GM11168 (cell line): ENCODE measurements at regions not wholly inside any gene's neighbourhood (a gene's known extent, or its start where the extent isn't known, plus 50 kb on each side); places are given as distances from the start of the nearest gene placed in this dataset.
"Not testable (repeated sequence)": the region's sequence is repeated elsewhere in the genome, so short reads cannot be mapped to it uniquely, and the experiment has no call there.

Source experiments
- in situ Hi-C: fragments of 300-500 bp; cut with MboI; formaldehyde crosslinking; loops from one replicate; pipeline ENCODE4 v1.12.0; 2022; ENCODE audit warnings: low sequenced_read_pairs; ENCODE audit not compliant: unreplicated experiment

DNA sequence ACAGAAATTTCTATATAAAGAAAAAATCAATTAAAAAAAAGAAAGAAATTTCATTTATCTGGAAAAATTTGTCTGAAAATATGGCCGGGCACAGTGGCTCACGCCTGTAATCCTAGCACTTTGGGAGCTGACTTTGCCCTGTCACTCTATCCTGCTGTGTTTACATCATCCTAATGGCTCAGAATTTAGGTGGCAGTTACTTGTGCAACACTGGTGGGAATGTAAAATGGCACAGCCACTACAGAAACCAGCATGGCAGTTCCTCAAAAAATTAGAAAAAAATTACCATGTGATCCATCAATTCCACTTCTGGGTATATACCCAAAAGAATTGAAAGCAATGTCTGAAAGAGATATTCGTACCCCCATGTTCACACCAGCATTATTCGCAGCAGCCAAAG, 405.2 kb upstream of the AUTS2 start:
- in situ Hi-C loops, result no loop called here

DNA sequence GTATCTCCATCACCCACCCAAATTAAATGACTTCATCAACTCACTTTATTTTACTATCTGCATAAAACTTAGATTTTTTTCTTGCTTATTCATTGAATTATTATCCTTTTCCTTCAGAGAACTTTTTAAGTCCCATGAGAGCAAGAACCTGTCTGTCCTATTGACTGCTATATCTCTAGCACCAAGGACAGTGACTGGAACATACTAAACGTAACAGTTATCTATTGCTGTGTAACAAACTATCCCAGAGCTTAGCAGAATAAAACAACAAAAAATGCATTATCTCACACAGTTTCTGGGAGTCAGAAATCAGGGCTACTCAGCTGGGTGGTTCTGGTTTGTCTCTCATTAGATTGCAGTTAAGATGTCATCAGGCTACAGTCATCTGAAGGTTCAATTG, 401.7 kb upstream of the AUTS2 start:
- in situ Hi-C loops, result no loop called here

DNA sequence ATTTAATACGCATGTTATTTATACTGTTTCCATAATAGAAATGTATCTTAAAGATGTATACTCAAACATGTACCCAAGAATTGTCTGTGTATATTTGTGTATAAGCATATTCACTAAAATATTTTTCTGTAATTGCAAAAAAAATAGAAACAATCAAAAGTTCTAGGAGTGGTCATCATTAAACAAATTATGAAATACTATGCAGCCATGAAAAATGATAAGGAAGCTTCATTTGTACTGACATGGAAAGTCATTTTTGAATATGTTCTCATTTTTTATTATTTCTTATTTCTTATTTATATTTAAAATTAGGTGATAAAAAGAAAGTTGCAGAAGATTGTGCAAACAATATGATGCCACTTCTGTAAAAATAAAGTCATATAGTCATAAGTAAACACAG, 400.0 kb upstream of the AUTS2 start:
- in situ Hi-C loops, result no loop called here

DNA sequence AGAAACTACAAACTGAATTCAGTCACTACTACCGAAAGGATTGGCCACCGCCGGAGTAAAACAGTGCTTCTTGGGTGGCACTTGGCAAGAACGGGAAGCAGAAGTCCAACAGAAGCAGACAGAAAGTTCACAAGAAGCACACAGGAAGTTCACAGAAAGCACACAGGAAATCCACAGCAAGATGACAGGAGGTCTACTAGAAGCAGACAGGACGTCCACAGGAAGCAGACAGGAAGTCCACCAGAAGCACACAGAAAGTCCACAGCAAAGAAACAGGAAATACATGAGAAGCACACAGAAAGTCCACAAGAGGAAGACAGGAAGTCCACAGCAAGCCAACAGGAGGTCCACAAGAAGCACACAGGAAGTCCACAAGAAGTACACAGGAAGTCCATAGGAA, 399.2 kb upstream of the AUTS2 start:
- in situ Hi-C loops, result no loop called here

DNA sequence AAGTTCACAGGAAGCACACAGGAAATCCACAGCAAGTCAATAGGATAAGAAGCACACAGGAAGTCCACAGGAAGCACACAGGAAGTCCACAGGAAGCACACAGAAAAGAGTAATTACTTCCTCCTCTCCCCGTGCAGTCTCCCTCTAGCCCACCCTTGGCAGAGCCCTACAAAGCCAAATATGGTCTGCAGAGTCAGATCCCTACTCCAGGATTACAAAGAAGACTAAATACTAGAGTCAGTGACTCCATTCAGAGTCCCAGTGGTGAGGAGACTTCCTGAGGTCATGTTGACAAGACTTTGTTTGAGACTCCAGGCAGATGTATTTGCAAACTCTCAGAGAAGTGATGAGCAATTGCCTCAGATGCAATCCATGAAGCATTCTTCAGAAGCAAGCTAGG, 398.6 kb upstream of the AUTS2 start:
- in situ Hi-C loops, result no loop called here

DNA sequence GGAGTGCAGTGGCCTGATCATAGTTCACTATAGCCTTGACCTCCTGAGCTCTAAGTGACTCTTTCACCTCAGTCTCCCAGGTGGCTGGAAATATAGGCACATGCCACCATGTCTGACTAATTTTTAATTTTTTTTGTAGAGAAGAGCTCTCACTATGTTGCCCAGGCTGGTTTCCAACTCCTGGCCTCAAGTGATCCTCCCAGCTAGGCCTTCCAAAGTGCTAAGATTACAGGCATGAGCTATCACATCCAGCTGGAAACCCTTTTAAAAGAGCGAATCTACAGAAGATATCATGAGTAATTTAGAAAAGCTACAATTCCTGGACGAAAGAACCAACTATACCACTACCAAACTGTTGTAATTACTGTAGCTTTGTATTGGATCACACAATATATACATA, 394.4 kb upstream of the AUTS2 start:
- in situ Hi-C loops, result no loop called here

DNA sequence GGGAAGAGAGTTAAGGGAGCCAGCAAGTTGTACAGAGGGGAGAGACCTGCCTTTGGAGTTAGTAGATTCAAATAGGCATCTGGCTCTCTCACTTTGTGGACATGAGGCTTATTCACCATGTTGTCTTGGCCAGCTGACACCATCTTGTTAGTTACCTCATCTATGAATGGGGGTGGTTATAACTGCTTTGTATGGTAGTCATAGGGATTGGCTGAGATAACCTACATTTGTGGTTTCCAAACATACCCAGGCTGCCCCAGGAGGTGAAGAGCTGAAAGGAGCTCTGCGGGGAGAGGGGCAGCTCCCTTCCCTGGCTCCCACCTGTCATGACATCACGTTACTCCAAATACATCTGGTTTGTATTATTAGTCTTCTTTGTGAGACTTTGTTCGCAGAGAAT, 393.3 kb upstream of the AUTS2 start:
- in situ Hi-C loops, result no loop called here

DNA sequence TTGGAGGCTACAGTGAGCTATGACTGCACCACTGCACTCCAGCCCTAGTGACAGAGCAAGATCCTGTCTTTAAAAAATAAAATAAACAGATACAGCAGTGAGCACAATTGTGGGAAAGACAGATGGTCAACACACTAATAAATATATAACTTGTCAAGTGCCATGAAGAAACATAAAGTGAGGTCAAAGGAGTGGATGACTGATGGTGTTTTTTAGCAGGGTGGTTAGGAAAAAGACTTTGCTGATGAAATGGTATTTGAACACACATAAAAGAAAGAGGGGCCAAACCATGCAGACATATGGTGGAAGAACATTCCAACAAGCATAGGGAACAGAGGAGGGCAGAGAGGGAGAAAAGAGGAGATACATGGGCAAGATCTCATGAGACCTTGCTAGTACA, 392.7 kb upstream of the AUTS2 start:
- in situ Hi-C loops, result no loop called here

DNA sequence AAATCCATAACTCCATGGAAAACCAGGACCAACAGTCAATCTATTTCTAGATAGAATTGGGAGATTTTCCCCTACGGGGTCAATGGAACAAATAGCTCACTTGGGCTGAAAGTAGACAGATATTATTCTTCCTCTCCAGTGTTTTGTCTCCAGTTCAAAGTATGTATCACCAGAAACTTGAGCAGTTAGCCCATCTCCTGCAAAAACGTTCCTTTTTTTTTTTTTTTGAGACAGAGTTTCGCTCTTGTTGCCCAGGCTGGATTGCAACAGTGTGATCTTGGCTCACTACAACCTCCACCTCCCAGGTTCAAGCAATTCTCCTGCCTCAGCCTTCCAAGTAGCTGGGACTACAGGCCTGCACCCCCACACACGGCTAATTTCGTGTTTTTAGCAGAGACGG, 390.0 kb upstream of the AUTS2 start:
- in situ Hi-C loops, result no loop called here

DNA sequence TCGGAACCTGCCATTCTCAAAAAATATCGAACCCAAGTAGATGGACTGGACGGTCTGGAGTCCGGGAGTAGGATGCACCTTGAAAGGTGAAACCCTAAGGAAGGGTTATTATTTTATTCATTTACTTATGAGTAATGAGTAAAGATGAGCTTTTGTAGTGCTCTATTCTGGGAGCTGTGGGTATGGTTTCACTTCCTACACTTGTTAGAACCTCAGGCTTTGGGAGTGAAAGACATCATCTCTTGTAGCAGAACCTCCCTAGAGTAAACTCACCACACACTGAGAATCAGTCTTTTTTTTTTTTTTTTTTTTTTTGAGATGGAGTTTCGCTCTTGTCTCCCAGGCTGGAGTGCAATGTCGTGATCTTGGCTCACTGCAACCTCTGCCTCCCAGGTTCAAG, 389.4 kb upstream of the AUTS2 start:
- in situ Hi-C loops, result no loop called here

DNA sequence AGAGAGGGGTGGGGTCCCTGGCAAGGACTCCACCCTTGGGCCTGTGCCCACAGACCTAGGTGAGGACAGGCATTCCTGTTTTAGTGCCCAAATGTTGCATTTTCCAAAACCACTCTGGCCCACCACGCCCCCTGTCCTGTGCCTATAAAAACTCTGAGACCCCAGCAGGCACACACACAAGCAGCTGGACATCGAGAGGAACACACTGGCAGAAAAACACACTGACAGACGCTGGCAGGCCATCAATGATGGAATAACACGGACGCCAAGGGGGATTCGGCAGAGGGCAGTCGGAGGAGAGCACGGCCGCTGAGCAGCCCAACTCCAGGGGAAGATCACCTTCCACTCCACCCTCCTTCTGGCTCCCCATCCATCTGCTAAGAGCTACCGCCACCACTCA, 386.9 kb upstream of the AUTS2 start:
- in situ Hi-C loops, result no loop called here

DNA sequence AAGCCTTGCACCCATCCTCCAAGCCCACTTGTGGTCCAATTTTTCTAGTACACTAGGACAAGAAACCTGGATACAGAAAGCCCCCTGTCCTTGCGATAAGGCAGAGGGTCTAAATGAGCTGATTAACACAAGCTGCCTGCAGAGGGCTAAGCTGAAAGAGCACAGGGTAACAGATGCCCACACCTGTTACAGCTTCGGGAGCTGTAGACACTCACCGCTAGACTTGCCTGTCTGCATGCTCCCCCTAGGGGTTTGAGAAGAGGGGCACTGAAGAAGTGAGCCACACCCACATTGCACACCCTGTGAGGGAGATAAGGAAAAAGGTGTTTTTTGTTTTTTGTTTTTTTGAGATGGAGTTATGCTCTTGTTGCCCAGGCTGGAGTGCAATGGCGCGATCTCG, 386.5 kb upstream of the AUTS2 start:
- in situ Hi-C loops, result no loop called here

DNA sequence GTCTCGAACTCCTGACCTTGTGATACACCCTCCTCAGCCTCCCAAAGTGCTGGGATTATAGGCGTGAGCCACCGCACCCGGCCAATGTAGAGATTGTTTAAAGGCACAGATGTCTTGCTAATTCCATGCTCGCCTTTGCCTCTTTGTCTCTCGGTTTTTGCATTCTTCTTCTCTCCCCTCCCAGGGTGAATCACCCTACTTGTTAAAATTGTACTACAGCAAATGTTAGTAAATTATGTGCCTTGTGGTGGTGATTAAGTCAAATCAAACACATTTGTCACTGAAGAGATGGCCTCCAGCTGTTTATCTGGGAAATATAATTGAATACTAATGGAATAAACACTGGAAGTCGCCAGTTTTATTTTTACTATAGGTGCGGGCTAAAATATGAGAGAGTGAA, 384.4 kb upstream of the AUTS2 start:
- in situ Hi-C loops, result no loop called here

DNA sequence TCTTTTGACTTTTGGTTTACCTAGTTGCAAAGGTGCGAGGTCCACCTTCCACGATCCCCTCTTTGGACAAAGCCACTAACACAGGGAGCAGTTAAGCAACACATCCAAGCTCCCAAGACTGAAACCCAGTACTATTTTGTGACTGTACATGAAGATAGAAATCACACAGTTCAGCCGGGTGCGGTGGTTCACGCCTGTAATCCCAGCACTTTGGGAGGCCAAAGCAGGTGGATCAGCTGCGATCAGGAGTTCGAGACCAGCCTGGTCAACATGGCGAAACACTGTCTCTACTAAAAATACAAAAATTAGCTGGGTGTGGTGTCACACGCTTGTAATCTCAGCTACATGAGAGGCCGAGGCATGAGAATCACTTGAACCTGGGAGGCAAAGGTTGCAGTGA, 382.8 kb upstream of the AUTS2 start:
- in situ Hi-C loops, result not testable (repeated sequence)

DNA sequence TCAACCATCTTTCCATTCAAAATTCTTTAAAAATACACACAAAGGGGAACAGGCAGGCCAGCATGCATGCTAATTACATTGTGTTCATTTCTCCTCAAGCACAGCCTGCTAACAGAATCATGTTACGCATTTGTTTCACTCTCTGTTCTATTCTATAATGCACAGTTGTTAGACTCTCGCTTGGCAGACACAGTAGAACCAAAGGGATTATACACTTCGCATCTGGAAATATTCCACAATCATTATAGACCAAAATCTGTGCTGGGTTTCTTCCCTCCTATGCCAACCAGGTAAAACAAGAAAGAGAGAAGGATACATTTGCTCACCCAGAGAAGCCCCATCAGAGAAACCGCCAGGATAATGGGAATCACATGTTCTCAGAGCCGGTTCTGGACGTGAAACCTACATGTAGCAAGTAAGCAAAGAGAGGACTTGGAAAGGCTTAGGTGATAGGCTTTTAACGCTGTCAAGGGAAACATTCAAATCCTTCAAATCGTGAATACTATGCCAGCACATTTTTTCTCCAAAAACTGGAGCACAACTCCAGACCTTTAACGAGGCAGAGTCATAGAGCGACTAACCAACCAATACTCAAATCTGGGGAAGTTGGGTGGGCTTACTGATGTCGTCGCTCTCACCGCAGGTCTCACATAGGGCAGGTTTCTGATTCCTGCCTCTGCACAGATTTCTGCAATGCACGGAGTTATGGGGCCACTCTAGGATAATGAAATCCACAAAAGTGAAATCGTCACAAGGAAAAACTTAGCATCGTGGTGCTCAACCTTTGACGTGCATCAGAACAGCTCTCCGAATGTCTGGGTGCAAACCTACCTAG, 380.5 kb upstream of the AUTS2 start:
- in situ Hi-C loops, result no loop called here

DNA sequence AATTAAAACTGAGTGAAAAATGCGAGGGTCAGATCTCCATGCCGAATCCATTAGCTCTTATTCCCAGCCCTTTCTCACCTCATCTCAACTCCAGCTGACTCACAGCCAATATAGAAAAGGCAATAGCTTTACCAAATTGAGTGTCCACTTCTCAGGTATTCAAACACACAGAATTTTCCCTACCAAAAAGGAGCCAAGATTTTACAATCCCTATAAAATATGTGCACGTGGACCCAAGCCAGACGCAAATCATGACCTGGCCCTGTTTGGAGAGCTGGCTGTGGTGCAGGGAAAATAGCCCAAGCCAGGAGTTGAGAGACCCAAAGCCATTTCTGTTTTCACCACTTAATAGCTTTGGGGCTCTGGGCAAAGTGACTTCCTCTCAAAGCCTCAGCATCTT, 379.7 kb upstream of the AUTS2 start:
- in situ Hi-C loops, result no loop called here

DNA sequence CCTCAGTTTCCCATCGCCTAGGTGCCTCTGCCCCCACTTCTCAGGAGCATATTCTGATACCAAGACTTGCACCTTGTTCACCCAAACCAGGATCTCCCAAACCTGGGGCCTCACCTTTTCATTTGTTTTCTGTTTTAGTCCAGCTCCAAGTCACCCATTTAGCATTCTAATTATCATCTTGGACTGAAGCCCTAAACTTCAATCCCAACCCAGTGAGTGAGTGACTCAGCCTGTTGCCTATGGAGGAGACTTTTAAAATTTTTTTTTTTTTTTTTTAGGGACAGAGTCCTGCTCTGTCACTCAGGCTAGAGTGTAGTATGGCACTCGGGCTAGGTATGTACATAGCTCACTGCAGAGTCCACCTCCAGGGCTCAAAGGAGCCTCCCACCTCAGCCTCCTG, 378.9 kb upstream of the AUTS2 start:
- in situ Hi-C loops, result no loop called here

DNA sequence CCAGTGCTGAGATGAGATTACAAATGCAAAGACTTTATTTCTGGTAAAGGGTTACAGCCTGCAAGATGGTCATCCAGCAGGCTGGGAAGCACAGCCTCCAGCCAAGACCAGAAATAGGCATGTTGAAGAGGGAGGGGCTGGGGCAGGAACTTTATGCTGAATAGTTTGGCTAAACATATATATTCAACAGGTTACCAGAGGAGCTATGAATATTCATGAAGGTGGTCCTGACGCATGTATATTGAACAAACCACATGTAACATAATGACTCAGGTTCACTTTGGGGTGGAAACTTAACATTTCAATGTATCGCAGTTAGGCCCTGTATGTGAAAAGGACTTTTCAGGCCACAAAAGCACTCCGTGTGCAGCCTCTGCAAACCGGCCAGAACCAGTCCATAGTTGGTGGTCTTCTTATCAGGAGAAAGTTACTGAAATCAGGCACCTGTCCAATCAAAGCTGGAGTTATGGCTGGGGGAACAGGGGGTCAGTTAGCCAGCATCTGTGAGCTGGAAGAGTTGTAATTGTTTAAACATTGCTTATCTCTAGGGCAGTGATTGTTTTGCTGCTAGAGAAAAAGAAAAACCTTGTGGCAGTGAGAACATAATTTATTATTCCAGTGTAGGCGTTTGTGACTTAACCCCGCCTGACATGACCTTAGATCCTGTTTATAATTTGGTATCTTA, 372.9 kb upstream of the AUTS2 start:
- in situ Hi-C loops, result no loop called here

DNA sequence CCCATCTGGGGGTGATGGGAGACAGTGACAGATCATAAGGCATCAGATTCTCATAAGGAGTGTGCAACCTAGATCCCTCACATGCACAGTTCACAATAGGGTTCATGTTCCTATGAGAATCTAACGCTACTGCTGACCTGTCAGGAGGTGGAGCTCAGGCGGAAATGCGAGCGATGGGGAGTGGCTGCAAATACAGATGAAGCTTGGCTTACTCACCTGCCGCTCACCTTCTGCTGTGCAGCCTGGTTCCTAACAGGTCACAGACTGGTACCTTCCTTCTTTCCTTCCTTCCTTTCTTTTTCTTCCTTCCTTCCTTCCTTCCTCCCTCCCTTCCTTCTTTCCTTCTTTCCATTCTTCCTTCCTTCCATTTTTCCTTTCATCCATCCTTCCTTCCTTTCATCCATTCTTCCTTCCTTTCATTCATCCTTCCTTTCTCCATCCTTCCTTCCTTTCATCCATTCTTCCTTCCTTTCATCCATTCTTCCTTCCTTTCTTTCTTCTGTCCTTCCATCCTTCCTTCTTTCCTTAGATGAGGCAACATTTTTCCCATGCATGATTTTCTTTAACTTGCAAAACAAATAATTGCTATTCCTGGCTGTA, 370.0 kb upstream of the AUTS2 start:
- in situ Hi-C loops, result no loop called here

DNA sequence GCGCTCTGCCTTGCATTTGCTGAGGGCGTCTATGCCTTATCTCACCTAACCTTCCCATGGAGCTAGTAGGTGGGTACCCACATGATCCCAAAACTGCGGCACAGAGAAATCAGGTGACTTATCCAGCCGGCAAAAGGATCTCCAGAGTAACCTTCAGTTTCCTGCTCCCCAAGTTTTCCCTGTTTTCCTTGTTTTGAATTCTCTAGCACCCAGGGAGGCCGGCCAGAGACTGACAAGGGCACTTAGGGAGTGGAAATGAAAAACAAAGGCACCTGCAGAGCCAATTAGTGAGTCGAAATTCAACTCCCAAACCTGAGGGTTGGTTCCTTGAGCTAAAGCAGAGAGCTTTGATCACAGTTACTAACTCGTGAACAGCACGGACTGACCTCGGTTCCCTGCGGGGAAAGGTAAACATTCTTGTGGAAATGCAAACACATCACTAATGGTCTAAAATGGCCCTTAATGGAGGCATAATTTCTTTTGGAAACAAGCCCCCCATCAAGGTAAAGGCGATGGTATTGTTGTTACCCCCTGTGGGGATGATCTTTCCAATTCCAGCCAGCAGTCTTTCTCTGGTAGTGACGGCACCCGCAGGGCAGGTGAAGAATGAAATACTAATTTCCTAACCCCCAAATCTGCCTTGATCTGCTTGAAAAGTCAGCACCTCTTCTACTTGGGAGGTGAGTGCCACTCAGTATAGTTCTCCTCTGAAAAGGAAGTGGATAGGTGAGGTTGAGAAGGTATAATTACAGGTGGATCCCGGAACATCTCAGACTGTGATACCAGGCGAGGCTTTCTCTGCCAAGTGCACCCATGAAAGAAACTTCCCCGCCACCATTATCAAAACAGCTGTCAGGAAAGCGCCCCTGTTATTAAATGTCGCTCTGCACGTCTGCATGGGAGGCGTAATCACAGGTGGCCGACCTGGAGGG, 365.6 kb upstream of the AUTS2 start:
- in situ Hi-C loops, result no loop called here

DNA sequence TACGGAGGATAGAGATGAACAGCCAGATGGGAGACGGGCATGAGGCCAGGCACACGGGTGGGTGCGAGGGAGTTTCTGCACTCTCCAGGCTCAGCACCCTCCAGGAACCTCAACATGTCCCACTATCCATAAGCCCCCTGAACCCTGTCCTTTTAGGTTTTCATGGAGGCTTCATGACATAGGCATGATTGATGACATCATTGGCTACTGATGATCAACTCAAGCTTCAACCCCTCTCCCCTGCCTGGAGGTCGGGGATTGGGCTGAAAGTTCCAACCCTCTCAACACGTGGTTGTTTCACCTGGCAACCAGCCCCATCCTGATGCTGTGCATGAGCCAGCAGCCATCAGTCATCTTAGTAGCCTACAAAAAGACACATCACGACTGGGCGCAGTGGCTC, 360.7 kb upstream of the AUTS2 start:
- in situ Hi-C loops, result no loop called here
